GM12864 (cell line): ENCODE measurements at regions not wholly inside any gene's neighbourhood (a gene's known extent, or its start where the extent isn't known, plus 50 kb on each side); places are given as distances from the start of the nearest gene placed in this dataset.
"Not testable (repeated sequence)": the region's sequence is repeated elsewhere in the genome, so short reads cannot be mapped to it uniquely, and the experiment has no call there.

Source experiments
- DNase-seq: peaks from one replicate; pipeline ENCODE4 v3.0.0-alpha.2; 2011; ENCODE audit warnings: low read depth
- H3K4me3 ChIP-seq: 2 replicates; pipeline ENCODE4 v1.5.1; 2011; ENCODE audit warnings: mild to moderate bottlenecking, low read depth, low read length, control low read depth
- CTCF ChIP-seq: IDR thresholded peaks from 2 replicates; pipeline ENCODE4 v1.5.1; 2011; ENCODE audit warnings: low read depth, mild to moderate bottlenecking, moderate library complexity, low read length, control low read depth, inconsistent platforms; ENCODE audit errors: missing control alignments

GRCh38 chr16:31810863-31811262 lies 62.7 kb upstream of the ZNF267 start:
- H3K4me3 ChIP-seq = no peak overlapping the region
- no peak for DNase-seq
- TF ChIP-seq CTCF = no peak

- not testable (repeated sequence) for DNase-seq
These were observed 57.5 kb upstream of the ZNF267 start for GRCh38 chr16:31816141-31816540.

GRCh38 chr16:31819386-31819785 lies 54.2 kb upstream of the ZNF267 start:
- no peak for TF ChIP-seq CTCF
- no peak for DNase-seq
- H3K4me3 ChIP-seq = no peak overlapping the region

More at GRCh38 chr16:31816141-31816540, 57.5 kb upstream of the ZNF267 start:
- H3K4me3 ChIP-seq = not testable (repeated sequence)

DNA sequence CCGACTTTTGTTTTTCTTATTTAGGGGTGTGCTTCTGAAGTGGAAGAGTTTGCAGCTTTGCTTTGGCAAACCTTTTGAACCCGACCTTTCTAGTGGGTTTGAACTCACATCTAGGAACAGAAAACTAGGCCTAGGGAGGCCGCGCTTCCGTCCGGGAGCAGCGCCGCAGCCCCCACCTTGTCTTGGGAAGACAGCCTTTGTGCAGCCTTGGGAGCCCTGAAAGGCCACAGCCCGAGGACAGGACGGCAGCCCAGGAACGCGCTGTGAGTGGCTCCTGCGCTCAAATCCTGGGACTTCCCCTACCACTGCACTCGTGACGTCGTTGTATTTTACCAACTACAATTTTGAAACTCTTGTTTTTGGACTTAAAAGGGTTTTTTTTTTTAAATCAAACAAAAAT lies 53.7 kb upstream of the ZNF267 start:
- no peak for DNase-seq
- no peak for TF ChIP-seq CTCF
- no peak overlapping the region for H3K4me3 ChIP-seq
